HepG2 (cell line): ENCODE measurements at regions not wholly inside any gene's neighbourhood (a gene's known extent, or its start where the extent isn't known, plus 50 kb on each side); places are given as distances from the start of the nearest gene placed in this dataset.
"Not testable (repeated sequence)": the region's sequence is repeated elsewhere in the genome, so short reads cannot be mapped to it uniquely, and the experiment has no call there.

Source experiments
- ATF1 ChIP-seq: IDR thresholded peaks from 2 replicates; pipeline ENCODE4 v1.6.1; 2016; ENCODE audit warnings: mild to moderate bottlenecking, control low read depth
- FOXM1 ChIP-seq: sonication (generic); formaldehyde crosslinking; IDR thresholded peaks from 2 replicates; pipeline ENCODE4 v1.5.0; 2020; ENCODE audit warnings: missing genetic modification reagents
- SIN3B ChIP-seq: fragments of 150-350 bp; IDR thresholded peaks from 2 replicates; pipeline ENCODE4 v1.6.1; 2014; ENCODE audit warnings: low read length

DNA sequence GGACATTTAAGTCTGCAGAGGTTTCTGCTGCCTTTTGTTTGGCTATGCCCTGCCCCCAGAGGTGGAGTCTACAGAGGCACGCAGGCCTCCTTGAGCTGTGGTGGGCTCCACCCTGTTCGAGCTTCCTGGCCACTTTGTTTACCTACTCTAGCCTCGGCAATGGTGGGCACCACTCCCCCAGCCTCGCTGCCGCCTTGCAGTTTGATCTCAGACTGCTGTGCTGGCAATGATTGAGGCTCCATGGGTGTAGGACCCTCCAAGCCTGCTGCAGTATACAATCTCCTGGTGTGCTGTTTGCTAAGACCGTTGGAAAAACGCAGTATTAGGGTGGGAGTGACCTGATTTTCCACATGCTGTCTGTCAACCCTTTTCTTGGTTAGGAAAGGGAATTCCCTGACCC lies 360.1 kb upstream of the CHORDC1 start:
- TF ChIP-seq ATF1, FOXM1, SIN3B: not testable (repeated sequence)
